Activated CD4-positive, alpha-beta T cell treated with anti-CD3 and anti-CD28 coated beads, Interleukin-2, amount 10 ng/mL, durations not matched to agents 24 days and 14 days (primary cell): ENCODE measurements at regions not wholly inside any gene's neighbourhood (a gene's known extent, or its start where the extent isn't known, plus 50 kb on each side); places are given as distances from the start of the nearest gene placed in this dataset.
"Not testable (repeated sequence)": the region's sequence is repeated elsewhere in the genome, so short reads cannot be mapped to it uniquely, and the experiment has no call there.

Source experiments
- DNase-seq: peaks from one replicate; pipeline ENCODE4 v3.0.0; 2022
- H3K27ac Mint-ChIP-seq: one replicate; pipeline ENCODE4 v1.8.0; 2022; ENCODE audit warnings: mild to moderate bottlenecking, mixed read lengths
- H3K27me3 Mint-ChIP-seq: one replicate; pipeline ENCODE4 v1.8.0; 2022; ENCODE audit warnings: mixed read lengths
- H3K36me3 Mint-ChIP-seq: one replicate; pipeline ENCODE4 v1.8.0; 2022; ENCODE audit warnings: low read depth, mild to moderate bottlenecking, mixed read lengths
- H3K4me1 Mint-ChIP-seq: one replicate; pipeline ENCODE4 v1.8.0; 2021; ENCODE audit warnings: mixed read lengths
- H3K4me3 Mint-ChIP-seq: one replicate; pipeline ENCODE4 v1.8.0; 2022; ENCODE audit warnings: mild to moderate bottlenecking, moderate library complexity, mixed read lengths
- H3K9me3 Mint-ChIP-seq: one replicate; pipeline ENCODE4 v1.8.0; 2021; ENCODE audit warnings: mixed read lengths
- intact Hi-C: fragments of 100-400 bp; cut with micrococcal nuclease; formaldehyde crosslinking; loops from one replicate; pipeline ENCODE4 v1.15.1; 2023

DNA sequence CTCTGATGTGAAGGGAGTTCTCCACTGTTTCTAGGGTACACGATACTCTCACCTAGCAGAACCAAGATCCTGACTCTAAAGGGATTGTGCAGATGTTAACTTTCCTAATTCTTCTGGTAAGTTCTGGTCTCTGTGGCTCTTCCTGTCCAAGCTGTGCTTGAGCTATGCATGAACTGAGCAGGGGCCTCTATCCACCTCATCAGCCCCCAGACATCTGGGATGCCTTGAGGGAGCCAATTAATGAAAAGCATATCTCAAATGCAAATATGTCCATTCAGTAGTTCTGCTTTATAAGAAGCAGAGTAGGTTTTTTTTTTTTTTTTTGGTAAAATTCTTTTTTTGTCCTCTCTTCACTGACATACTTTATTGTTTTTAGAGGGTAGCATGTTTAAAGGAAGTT lies 89.6 kb downstream of the POLR2M start:
- Mint-ChIP-seq H3K4me1 (no peaks in the 10 kb centered on the region), H3K27ac (no peak overlapping the region), H3K4me3 (no peak overlapping the region), H3K27me3 (peaks cover 23% of the 10 kb centered on the region), H3K36me3 (no peaks in the 10 kb centered on the region), H3K9me3 (no peaks in the 10 kb centered on the region)
- intact Hi-C loops, result no loop called here
- no peak for DNase-seq

DNA sequence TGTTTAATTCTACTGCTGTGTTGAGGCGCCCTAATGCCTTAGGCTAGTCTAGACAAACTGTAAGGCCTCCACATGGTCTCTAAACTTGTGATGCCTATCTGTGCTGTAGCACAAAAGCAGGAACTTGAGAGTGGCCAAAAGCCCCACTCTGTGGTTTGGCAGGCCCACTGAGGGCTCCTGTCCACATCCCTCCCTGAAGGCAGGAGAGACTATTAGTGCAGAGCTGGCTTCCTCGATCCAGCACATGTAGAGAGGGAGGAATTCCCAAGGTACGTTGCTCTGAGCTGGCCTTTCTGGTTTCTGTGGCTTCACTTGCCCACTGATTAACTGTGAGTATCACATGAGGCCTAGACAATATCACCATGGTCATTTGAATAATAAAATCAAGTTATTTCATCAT lies 90.6 kb downstream of the POLR2M start:
- Mint-ChIP-seq H3K9me3 (no peaks in the 10 kb centered on the region), H3K27ac (no peak overlapping the region), H3K36me3 (no peaks in the 10 kb centered on the region), H3K27me3 (peaks cover 23% of the 10 kb centered on the region), H3K4me3 (no peak overlapping the region), H3K4me1 (no peaks in the 10 kb centered on the region)
- DNase-seq, result no peak
- intact Hi-C loops, result no loop called here

DNA sequence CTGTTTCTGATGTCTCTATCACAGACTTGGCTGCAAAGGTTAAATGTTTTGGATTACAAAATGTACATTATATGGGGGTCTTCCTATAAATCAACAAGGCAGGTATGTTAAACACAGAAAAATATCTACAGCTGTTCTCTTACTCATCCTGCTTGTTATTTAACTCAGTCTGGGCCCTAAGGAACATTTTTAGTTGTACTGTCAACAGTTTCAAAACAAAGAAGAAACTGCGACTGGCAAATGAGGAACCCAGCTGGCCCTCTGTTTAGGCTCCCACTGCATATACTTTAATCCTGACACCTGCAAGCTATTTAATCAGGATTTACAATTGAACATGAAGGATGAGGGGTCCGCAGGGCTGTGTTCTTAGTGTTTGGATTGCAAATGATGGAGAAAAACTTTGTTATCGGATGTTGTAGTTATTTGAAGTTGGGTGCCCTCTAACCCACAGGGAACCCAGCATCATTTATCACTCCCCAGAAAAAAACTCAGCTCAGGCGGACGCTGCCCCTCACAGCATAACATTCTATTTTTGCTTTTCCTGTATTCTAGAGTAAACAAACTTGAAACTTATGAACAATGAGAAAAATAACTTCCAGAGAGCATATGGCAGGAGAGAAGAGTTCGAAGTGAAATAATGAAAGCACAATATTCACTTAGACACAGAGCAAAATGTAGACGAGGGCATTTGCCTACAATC lies 91.2 kb downstream of the POLR2M start:
- Mint-ChIP-seq H3K4me1 (no peaks in the 10 kb centered on the region), H3K9me3 (no peaks in the 10 kb centered on the region), H3K27ac (no peak overlapping the region), H3K27me3 (peaks cover 26% of the 10 kb centered on the region), H3K36me3 (no peaks in the 10 kb centered on the region), H3K4me3 (no peak overlapping the region)
- DNase-seq, result no peak
- intact Hi-C loops, result no loop called here

DNA sequence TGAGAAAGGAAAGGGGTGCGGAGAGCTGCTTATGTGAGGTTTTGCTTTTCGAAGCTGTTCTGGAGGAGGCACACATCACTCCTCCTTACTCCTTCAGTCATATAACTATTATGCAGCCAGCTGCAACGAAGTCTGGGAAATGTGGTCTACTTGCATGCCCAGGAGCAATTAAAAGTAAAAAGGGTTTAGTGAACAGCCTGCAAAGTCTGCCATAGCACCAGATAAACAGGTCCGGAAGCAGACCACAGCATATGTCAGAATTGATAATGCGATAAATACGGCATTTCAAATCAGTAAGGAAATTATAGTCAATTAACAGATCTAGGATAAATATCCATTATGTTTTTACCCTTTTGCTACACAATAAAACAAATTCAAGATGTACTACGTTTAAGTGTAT lies 99.5 kb downstream of the POLR2M start:
- no peak for DNase-seq
- H3K9me3 Mint-ChIP-seq, result peaks cover 13% of the 10 kb centered on the region
- H3K4me1 Mint-ChIP-seq, result no peaks in the 10 kb centered on the region
- no peak overlapping the region for H3K4me3 Mint-ChIP-seq
- peaks cover 27% of the 10 kb centered on the region for H3K27me3 Mint-ChIP-seq
- intact Hi-C loops, result no loop called here
- H3K36me3 Mint-ChIP-seq, result no peaks in the 10 kb centered on the region
- H3K27ac Mint-ChIP-seq, result no peak overlapping the region

DNA sequence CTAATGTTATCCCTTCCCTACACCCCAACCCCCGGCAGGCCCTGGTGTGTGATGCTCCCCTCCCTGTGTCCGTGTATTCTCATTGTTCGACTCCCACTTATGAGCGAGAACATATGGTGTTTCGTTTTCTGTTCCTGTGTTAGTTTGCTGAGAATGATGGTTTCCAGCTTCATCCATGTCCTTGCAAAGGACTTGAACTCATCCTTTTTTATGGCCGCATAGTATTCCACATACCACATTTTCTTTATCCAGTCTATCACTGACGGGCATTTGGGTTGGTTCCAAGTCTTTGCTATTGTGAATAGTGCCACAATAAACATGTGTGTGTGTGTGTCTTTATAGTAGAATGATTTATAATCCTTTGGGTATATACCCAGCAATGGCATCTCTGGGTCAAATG lies 102.8 kb downstream of the POLR2M start:
- intact Hi-C loops, H3K4me1 Mint-ChIP-seq: not testable (repeated sequence)

DNA sequence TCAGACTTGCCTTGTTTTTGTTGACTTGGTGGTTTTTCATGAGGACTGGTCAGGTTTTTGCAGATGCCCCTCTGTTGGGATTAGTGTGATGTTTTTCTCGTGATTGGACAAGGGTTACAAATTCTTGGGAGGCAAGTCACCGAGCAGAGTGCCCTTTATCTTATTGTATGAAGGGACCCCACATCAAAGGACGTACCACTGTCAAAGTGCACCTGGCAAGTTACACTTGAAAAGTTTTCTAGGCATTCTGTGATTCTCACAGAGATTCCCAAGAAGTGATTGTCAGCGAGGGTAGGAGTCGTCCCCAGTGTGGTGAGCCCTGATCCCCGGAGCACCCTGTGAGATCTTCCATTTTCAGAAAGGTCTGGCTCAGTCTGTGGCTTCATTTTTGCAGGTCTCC lies 110.1 kb downstream of the POLR2M start:
- H3K36me3 Mint-ChIP-seq, result no peaks in the 10 kb centered on the region
- no peaks in the 10 kb centered on the region for H3K9me3 Mint-ChIP-seq
- peaks cover 29% of the 10 kb centered on the region for H3K27me3 Mint-ChIP-seq
- no peak overlapping the region for H3K27ac Mint-ChIP-seq
- no peak overlapping the region for H3K4me3 Mint-ChIP-seq
- intact Hi-C loops, result loop anchor here (10.0 kb wide), 1 partner anchor 62 kb away; no protein-coding TSS in a partner anchor
- no peak for DNase-seq
- H3K4me1 Mint-ChIP-seq, result no peaks in the 10 kb centered on the region

More for the DNA sequence above, 102.8 kb downstream of the POLR2M start:
- not testable (repeated sequence) for H3K27ac Mint-ChIP-seq, H3K36me3 Mint-ChIP-seq, DNase-seq, H3K4me3 Mint-ChIP-seq
- H3K27me3 Mint-ChIP-seq, result peaks cover 35% of the 10 kb centered on the region
- peaks cover 14% of the 10 kb centered on the region for H3K9me3 Mint-ChIP-seq

DNA sequence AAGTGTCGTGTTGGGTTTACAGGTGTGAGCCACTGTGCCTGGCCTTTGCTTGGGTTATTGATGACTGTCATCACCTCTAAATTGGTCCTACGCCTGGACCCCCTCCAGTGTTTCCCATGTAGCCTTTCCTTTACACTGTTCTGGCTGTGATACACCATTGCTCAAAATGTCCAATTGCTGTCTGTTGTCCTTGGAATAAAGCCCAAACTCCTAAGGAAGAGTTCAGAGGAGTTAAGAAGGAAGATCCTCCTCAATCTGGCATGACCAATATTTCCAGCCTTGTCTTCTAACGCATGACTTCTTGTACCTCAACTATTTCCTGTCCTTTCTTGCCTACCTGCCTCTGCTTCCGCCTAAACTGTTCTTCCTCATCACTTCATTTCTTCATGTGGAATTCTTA lies 113.1 kb downstream of the POLR2M start:
- Mint-ChIP-seq H3K27ac (no peak overlapping the region), H3K36me3 (no peaks in the 10 kb centered on the region), H3K9me3 (no peaks in the 10 kb centered on the region), H3K27me3 (peaks cover 27% of the 10 kb centered on the region), H3K4me3 (no peak overlapping the region), H3K4me1 (no peaks in the 10 kb centered on the region)
- DNase-seq, result no peak
- intact Hi-C loops, result loop anchor here (10.0 kb wide), 1 partner anchor 65 kb away; no protein-coding TSS in a partner anchor

DNA sequence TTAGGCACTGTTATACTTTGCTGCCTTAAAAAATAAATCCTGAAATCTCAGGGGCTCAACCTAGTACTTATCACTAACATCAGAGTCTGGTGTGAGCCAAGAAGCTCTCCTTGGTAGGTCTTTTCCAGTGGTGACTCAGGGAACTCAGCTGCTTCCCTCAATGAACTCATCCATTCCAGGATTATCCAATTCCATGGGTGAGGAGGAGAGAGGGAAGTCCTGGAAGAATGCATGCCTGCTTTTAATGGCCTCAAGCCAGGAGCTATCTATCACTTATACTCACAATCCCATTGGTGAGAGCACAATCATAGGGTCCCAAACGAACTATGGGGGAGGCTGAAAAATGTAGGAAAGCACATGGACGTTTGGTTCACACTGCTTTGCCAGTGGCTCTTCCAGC lies 113.6 kb downstream of the POLR2M start:
- no peak overlapping the region for H3K27ac Mint-ChIP-seq
- H3K4me1 Mint-ChIP-seq, result no peaks in the 10 kb centered on the region
- no peaks in the 10 kb centered on the region for H3K36me3 Mint-ChIP-seq
- peaks cover 27% of the 10 kb centered on the region for H3K27me3 Mint-ChIP-seq
- DNase-seq, result no peak
- no peaks in the 10 kb centered on the region for H3K9me3 Mint-ChIP-seq
- intact Hi-C loops, result no loop called here
- no peak overlapping the region for H3K4me3 Mint-ChIP-seq

DNA sequence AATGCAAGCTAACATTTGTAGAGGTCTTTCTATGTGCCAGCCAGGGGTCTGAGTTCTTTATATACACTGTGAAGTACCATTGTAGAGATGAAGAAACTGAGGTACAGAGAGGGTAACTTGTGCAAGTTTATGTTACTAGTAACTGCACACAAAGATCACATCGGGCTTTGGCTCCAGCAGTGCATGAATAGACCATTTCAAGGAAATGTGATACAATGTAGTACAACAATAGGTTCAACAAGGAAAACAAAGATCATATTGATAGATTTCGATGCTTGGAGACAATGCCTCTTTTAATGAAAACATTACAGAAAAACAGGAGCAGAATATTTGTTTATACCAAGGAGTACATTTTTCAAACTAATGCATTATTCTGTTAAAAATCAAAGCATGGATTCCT lies 115.3 kb downstream of the POLR2M start:
- intact Hi-C loops, result no loop called here
- Mint-ChIP-seq H3K9me3 (no peaks in the 10 kb centered on the region), H3K27ac (no peak overlapping the region), H3K27me3 (peaks cover 27% of the 10 kb centered on the region), H3K4me1 (peaks cover 1% of the 10 kb centered on the region), H3K4me3 (no peak overlapping the region), H3K36me3 (no peaks in the 10 kb centered on the region)
- no peak for DNase-seq

DNA sequence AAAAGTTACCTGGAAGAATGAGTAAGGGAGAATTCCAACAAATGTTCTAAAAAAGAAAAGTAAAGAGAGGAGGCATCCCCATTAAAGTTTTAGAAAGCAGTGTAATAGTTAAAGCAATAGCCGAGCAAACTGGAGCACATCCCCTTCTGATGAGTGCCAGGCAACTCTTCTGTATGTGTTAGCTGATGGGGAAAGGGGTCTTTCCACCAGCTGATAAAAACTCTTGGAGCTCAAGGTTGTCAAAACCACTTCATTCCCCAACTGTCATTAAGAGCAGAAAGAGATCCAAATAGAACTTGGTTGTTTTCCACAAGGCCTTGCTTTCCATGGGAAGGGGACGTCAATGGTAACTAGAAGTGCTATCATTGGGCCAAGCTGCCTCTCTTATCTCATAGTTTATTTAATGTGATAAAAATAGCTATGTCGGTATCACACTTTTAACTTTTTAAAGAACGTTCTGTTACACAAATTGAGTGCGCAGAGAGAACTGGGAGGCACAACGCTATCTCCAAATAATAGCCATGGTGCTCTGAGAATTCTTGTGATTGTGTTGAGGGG lies 116.9 kb downstream of the POLR2M start:
- DNase-seq, result no peak
- Mint-ChIP-seq H3K36me3 (no peaks in the 10 kb centered on the region), H3K27ac (no peak overlapping the region), H3K4me3 (no peak overlapping the region), H3K27me3 (peaks cover 31% of the 10 kb centered on the region), H3K4me1 (peaks cover 6% of the 10 kb centered on the region), H3K9me3 (no peaks in the 10 kb centered on the region)
- intact Hi-C loops, result no loop called here

DNA sequence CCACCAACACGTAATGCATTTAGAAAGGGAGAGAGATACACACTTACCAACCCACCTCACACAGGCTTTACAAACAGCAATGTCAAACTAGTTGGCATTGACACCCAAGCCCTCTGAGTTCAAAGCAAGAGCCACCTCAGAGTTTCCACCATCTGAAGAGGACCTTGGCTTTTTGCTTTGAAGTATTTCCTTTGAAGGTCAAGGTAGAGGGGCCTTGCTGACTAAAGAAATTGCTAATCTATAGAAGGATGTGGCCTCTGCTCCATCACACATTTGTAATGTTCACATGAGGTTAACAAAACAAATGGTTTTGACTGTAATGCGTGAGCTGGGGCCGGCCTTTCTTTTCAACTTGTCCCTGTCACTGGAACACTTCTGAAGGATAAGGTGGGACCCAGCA lies 117.7 kb downstream of the POLR2M start:
- no peaks in the 10 kb centered on the region for H3K36me3 Mint-ChIP-seq
- intact Hi-C loops, result no loop called here
- no peak overlapping the region for H3K4me3 Mint-ChIP-seq
- H3K4me1 Mint-ChIP-seq, result peaks cover 6% of the 10 kb centered on the region
- no peaks in the 10 kb centered on the region for H3K9me3 Mint-ChIP-seq
- H3K27me3 Mint-ChIP-seq, result peaks cover 28% of the 10 kb centered on the region
- H3K27ac Mint-ChIP-seq, result no peak overlapping the region
- DNase-seq, result no peak

DNA sequence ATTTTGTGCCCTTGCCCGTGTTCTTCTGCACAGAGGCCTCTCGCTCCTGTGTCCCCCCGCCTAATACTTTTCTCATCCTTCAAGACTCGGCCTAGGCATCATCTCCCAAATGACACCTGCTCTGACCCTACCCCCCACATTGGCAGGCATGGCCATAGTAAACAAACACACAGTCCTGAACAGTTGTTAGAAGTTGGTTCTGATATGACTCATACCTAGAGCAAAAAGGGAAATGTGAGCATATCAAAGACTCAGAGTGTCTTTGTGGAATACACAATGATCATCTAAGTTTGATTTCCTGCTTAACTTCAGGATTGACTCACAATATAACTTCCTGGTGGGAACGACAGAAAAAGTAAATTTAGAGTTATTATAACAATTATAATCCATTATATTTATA lies 120.5 kb downstream of the POLR2M start:
- Mint-ChIP-seq H3K4me1 (peaks cover 6% of the 10 kb centered on the region), H3K9me3 (no peaks in the 10 kb centered on the region), H3K27me3 (peaks cover 24% of the 10 kb centered on the region)

DNA sequence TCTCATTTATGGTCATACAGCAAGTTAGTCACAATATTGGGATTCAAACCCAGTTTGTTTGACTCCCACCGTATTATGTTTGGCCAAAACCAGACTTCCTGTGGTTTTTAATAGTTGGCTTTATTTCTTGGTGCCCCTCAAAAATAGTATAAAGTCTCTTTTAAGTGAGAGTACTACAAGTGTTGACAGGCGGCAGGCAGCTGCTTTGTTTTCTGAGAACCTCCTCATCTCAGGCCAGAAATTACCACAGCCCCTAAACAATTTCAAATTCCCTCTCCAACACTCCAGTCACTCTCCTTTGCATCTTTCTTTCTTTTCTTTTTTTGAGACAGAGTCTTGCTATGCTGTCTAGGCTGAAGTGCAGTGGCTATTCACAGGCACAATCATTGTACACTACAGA lies 121.5 kb downstream of the POLR2M start:
- intact Hi-C loops, result no loop called here
- Mint-ChIP-seq H3K4me3 (no peak overlapping the region), H3K36me3 (no peaks in the 10 kb centered on the region), H3K27me3 (peaks cover 24% of the 10 kb centered on the region), H3K27ac (no peak overlapping the region), H3K9me3 (no peaks in the 10 kb centered on the region), H3K4me1 (peaks cover 6% of the 10 kb centered on the region)
- DNase-seq, result no peak

More for the DNA sequence above, 120.5 kb downstream of the POLR2M start:
- DNase-seq, result no peak
- Mint-ChIP-seq H3K36me3 (no peaks in the 10 kb centered on the region), H3K27ac (no peak overlapping the region), H3K4me3 (no peak overlapping the region)
- intact Hi-C loops, result no loop called here

DNA sequence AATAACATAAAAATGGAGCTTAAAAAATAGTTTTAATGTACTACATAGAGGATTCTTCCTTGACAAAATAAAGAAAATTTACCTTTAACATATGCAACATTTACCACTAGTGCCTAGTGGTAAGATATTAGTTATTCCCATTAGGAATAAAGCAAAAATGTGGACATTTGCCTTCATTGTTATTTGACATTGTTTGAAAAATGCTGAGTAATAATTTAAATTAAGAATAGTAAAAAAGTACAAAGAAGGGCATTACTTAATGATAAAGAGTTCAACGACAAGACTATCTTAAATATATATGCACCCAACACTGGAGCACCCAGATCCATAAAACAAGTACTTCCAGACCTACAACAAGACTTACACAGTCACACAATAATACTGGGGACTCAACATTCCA lies 125.7 kb downstream of the POLR2M start:
- no peaks in the 10 kb centered on the region for H3K36me3 Mint-ChIP-seq
- peaks cover 41% of the 10 kb centered on the region for H3K27me3 Mint-ChIP-seq
- H3K9me3 Mint-ChIP-seq, result peaks cover 7% of the 10 kb centered on the region
- H3K4me3 Mint-ChIP-seq, result no peak overlapping the region
- no peak overlapping the region for H3K27ac Mint-ChIP-seq
- peaks cover 2% of the 10 kb centered on the region for H3K4me1 Mint-ChIP-seq
- no peak for DNase-seq
- intact Hi-C loops, result no loop called here

DNA sequence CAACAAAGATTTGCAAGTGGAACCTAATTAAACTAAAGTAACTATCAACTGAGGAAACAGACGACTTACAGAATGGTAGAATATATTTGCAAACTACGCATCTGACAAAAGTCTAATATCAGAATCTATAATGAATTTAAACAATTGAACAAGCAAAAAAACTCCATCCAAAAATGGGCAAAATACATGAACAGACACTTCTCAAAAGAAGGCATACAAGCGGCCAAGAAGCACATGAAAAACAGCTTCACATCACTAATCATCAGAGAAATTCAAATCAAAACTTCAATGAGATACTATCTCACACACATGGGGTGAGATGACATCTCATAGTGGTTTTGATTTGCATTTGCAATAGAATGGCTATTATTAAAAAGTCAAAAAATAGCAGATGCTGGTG lies 128.6 kb downstream of the POLR2M start:
- no peaks in the 10 kb centered on the region for H3K4me1 Mint-ChIP-seq
- no peaks in the 10 kb centered on the region for H3K36me3 Mint-ChIP-seq
- no peak overlapping the region for H3K4me3 Mint-ChIP-seq
- DNase-seq, result no peak
- no peak overlapping the region for H3K27ac Mint-ChIP-seq
- peaks cover 7% of the 10 kb centered on the region for H3K9me3 Mint-ChIP-seq
- H3K27me3 Mint-ChIP-seq, result peaks cover 38% of the 10 kb centered on the region
- intact Hi-C loops, result no loop called here
